ENCODE measurements at regions not wholly inside any gene's neighbourhood (a gene's known extent, or its start where the extent isn't known, plus 50 kb on each side); places are given as distances from the start of the nearest gene placed in this dataset.

DNA sequence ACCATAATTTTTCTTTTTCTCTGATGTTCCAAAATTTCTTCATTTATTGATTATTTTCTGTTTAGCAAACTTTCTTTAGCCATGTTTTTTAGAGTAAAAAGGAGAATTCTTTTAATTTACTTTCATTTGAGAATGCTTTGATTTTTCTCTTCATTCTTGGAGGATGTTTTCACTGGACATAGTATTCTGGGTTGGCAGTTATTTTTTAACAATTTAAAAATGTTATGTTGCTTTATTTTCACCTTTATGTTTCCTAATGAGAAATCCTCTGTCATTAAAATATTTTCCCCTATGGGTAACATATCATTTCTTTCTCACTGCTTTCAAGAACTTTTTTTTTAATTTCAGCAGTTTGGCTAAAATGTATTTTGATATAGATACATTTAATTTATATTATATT is 631.4 kb upstream of the CDH2 start:
- ATAC-seq: no peak
- Histone ChIP-seq H3K36me3 (ENCODE audit: low read depth) (no peaks in the 10 kb centered on the region), H3K9me3 (peaks cover 36% of the 10 kb centered on the region), H3K4me3 (no peak overlapping the region), H3K4me1 (ENCODE audit: low read depth) (no peaks in the 10 kb centered on the region)
- intact Hi-C loops (cut with DNase I, micrococcal nuclease): no loop called here
- no peak for TF ChIP-seq CTCF (IDR thresholded peaks at IDR 0.05)
- no peak for DNase-seq

DNA sequence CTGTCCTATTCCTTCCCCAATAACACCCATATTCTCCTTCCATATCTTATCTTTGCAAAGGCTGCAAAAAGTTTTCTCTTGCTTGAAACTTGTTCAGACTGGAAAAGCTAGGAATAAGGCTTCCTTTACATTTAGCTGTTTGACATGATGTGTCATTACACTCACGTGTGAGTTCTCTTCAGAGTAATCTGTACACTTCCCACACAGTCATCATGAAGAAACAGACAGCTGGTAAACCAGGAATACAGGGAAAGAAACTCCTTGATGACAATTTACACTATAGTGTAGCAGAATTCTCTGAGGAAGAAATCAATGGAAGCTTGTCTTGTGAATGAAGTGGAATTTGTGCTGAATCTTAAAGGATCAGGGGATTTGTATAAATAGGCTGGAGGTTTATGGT is 628.6 kb upstream of the CDH2 start:
- ATAC-seq: no peak
- H3K9me3 ChIP-seq: peaks cover 32% of the 10 kb centered on the region
- H3K4me1 ChIP-seq (ENCODE audit: low read depth): no peaks in the 10 kb centered on the region
- DNase-seq: no peak
- H3K4me3 ChIP-seq: no peak overlapping the region
- TF ChIP-seq CTCF (IDR thresholded peaks at IDR 0.05): no peak
- intact Hi-C loops (cut with DNase I, micrococcal nuclease): no loop called here
- no peaks in the 10 kb centered on the region for H3K36me3 ChIP-seq (ENCODE audit: low read depth)

- Histone ChIP-seq H3K4me3 (no peak overlapping the region), H3K36me3 (ENCODE audit: low read depth) (no peaks in the 10 kb centered on the region), H3K4me1 (ENCODE audit: low read depth) (no peaks in the 10 kb centered on the region), H3K9me3 (peaks cover 31% of the 10 kb centered on the region)
- no peak for DNase-seq
- TF ChIP-seq CTCF (IDR thresholded peaks at IDR 0.05): no peak
- intact Hi-C loops (cut with DNase I, micrococcal nuclease): no loop called here
- no peak for ATAC-seq
These were observed 627.7 kb upstream of the CDH2 start for GRCh38 chr18:28804512-28805202.

- no peak for TF ChIP-seq CTCF (IDR thresholded peaks at IDR 0.05)
- no peaks in the 10 kb centered on the region for H3K36me3 ChIP-seq (ENCODE audit: low read depth)
- no peak overlapping the region for H3K4me3 ChIP-seq
- intact Hi-C loops (cut with DNase I, micrococcal nuclease): no loop called here
- peaks cover 22% of the 10 kb centered on the region for H3K9me3 ChIP-seq
- H3K4me1 ChIP-seq (ENCODE audit: low read depth): no peaks in the 10 kb centered on the region
- DNase-seq (no peak), ATAC-seq (no peak)
These were observed 625.6 kb upstream of the CDH2 start for GRCh38 chr18:28802546-28802945.

DNA sequence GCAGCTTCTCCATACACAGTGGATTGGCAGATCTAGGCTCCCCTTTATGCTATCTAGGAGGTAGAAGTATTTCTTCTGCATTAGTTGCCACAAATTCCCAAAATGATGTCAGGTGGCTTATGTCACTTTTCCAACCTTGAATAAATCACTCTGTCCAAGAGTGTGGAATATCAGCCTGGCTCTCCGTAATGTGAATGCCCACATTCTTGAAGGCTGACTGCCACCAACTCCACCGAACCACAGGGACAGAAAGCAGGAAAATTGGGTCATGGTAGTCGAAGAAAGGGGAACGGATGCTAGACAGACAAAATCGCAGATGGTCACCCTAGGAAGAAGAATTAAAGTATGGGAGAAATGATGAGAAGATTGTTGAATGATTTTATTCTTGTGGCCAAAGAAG is 624.9 kb upstream of the CDH2 start:
- H3K4me1 ChIP-seq (ENCODE audit: low read depth): no peaks in the 10 kb centered on the region
- no peaks in the 10 kb centered on the region for H3K36me3 ChIP-seq (ENCODE audit: low read depth)
- ATAC-seq (no peak), DNase-seq (no peak)
- H3K4me3 ChIP-seq: no peak overlapping the region
- intact Hi-C loops (cut with DNase I, micrococcal nuclease): no loop called here
- H3K9me3 ChIP-seq: peaks cover 22% of the 10 kb centered on the region
- TF ChIP-seq CTCF (IDR thresholded peaks at IDR 0.05): no peak

All from mucosa of descending colon (tissue), 3 donors.